Neural cell (in vitro differentiated cells): ENCODE measurements at regions not wholly inside any gene's neighbourhood (a gene's known extent, or its start where the extent isn't known, plus 50 kb on each side); places are given as distances from the start of the nearest gene placed in this dataset.

ENCODE experiments used
- H2AFZ ChIP-seq: fragments of 200-600, 300-800 bp; sonication (generic), shearing (Covaris generic); 2 replicates; pipeline ENCODE4 v1.6.0; 2014; ENCODE audit warnings: low read depth, mild to moderate bottlenecking, antibody characterized with exemption, low read length, moderate library complexity
- H3F3A ChIP-seq: fragments of 200-600 bp; shearing (Covaris generic); 2 replicates; pipeline ENCODE4 v1.6.1; 2016; ENCODE audit warnings: mild to moderate bottlenecking, moderate library complexity, mixed read lengths, antibody characterized with exemption, low read length; ENCODE audit not compliant: insufficient read depth, poor library complexity, severe bottlenecking
- H3K27ac ChIP-seq: fragments of 200-600, 300-800 bp; sonication (generic), shearing (Covaris generic); 2 replicates; pipeline ENCODE4 v1.5.1; 2014; ENCODE audit warnings: mild to moderate bottlenecking, low read length, moderate library complexity
- H3K27me3 ChIP-seq: fragments of 300-800, 200-600 bp; sonication (generic), shearing (Covaris generic); 2 replicates; pipeline ENCODE4 v1.6.0; 2014; ENCODE audit warnings: mild to moderate bottlenecking, low read depth, low read length, moderate library complexity; ENCODE audit not compliant: insufficient read depth
- H3K36me3 ChIP-seq: fragments of 300-800, 200-600 bp; sonication (generic), shearing (Covaris generic); 2 replicates; pipeline ENCODE4 v1.5.1; 2014; ENCODE audit warnings: mild to moderate bottlenecking, antibody characterized with exemption, low read length, moderate library complexity; ENCODE audit not compliant: insufficient read depth
- H3K4me2 ChIP-seq: fragments of 300-800, 200-600 bp; sonication (generic), shearing (Covaris generic); 2 replicates; pipeline ENCODE4 v1.6.0; 2014; ENCODE audit warnings: mild to moderate bottlenecking, low read length
- H3K4me3 ChIP-seq: fragments of 300-800, 200-600 bp; sonication (generic), shearing (Covaris generic); 2 replicates; pipeline ENCODE4 v1.5.1; 2014; ENCODE audit warnings: mild to moderate bottlenecking, low read length, moderate library complexity
- H3K79me2 ChIP-seq: fragments of 200-600 bp; shearing (Covaris generic); replicated peaks from 2 replicates; pipeline ENCODE4 v1.6.0; 2014; ENCODE audit warnings: mild to moderate bottlenecking, low read length, moderate library complexity; ENCODE audit not compliant: insufficient read depth
- H3K9ac ChIP-seq: fragments of 300-800, 200-600 bp; sonication (generic), shearing (Covaris generic); 2 replicates; pipeline ENCODE4 v1.6.1; 2016; ENCODE audit warnings: mild to moderate bottlenecking, low read length, mixed read lengths
- H3K9me2 ChIP-seq: fragments of 200-600 bp; shearing (Covaris generic); 2 replicates; pipeline ENCODE4 v1.6.1; 2016; ENCODE audit warnings: mild to moderate bottlenecking, low read length, mixed read lengths; ENCODE audit not compliant: insufficient read depth
- H3K9me3 ChIP-seq: fragments of 200-600, 300-800 bp; sonication (generic), shearing (Covaris generic); 2 replicates; pipeline ENCODE4 v1.6.1; 2016; ENCODE audit warnings: mild to moderate bottlenecking, mixed run types, low read length, moderate library complexity, mixed read lengths
- H4K20me1 ChIP-seq: fragments of 200-600 bp; shearing (Covaris generic); 2 replicates; pipeline ENCODE4 v1.6.1; 2016; ENCODE audit warnings: mild to moderate bottlenecking, mixed run types; ENCODE audit not compliant: insufficient read depth
- CTCF ChIP-seq: fragments of 450-650 bp; IDR thresholded peaks from 2 replicates; pipeline ENCODE4 v1.5.1; 2014; ENCODE audit warnings: antibody characterized with exemption, mild to moderate bottlenecking, moderate library complexity; ENCODE audit not compliant: poor library complexity, severe bottlenecking
- EP300 ChIP-seq: fragments of 450-650 bp; conservative IDR thresholded peaks from 2 replicates; pipeline ENCODE4 v1.6.1; 2014; ENCODE audit warnings: antibody characterized with exemption, mild to moderate bottlenecking, moderate library complexity; ENCODE audit not compliant: poor library complexity, severe bottlenecking
- EZH2 ChIP-seq: fragments of 200-600, 300-800 bp; shearing (Covaris generic), sonication (generic); IDR thresholded peaks from 2 replicates; pipeline ENCODE4 v1.6.1; 2014; ENCODE audit warnings: antibody characterized with exemption, low read length, borderline replicate concordance, mild to moderate bottlenecking; ENCODE audit not compliant: insufficient read depth, poor library complexity, severe bottlenecking
- MXI1 ChIP-seq: fragments of 450-650 bp; conservative IDR thresholded peaks from 2 replicates; pipeline ENCODE4 v1.6.1; 2014; ENCODE audit warnings: antibody characterized with exemption, mild to moderate bottlenecking; ENCODE audit not compliant: poor library complexity, severe bottlenecking
- POLR2AphosphoS5 ChIP-seq: IDR thresholded peaks from 2 replicates; pipeline ENCODE4 v1.6.1; 2012
- RAD21 ChIP-seq: fragments of 450-650 bp; conservative IDR thresholded peaks from 2 replicates; pipeline ENCODE4 v1.6.1; 2014; ENCODE audit warnings: antibody characterized with exemption, mild to moderate bottlenecking, moderate library complexity
- REST ChIP-seq: IDR thresholded peaks from 2 replicates; pipeline ENCODE4 v1.6.1; 2012; ENCODE audit warnings: borderline replicate concordance
- SMC3 ChIP-seq: fragments of 450-650 bp; conservative IDR thresholded peaks from 2 replicates; pipeline ENCODE4 v1.6.1; 2014; ENCODE audit warnings: antibody characterized with exemption, mild to moderate bottlenecking, moderate library complexity; ENCODE audit not compliant: poor library complexity
- TAF1 ChIP-seq: IDR thresholded peaks from 2 replicates; pipeline ENCODE4 v1.6.1; 2012; ENCODE audit warnings: low read depth

GRCh38 chr6:1482381-1483166 lies 93.2 kb downstream of the FOXF2 start:
- Histone ChIP-seq H2AFZ (no peak overlapping the region), H3K36me3 (no peaks in the 10 kb centered on the region), H3K27ac (no peak overlapping the region), H3K27me3 (no peaks in the 10 kb centered on the region), H3K4me3 (no peak overlapping the region), H3F3A (no peaks in the 10 kb centered on the region), H4K20me1 (no peaks in the 10 kb centered on the region), H3K79me2 (no peaks in the 10 kb centered on the region), H3K9ac (no peak overlapping the region), H3K9me2 (no peaks in the 10 kb centered on the region), H3K4me2 (no peak overlapping the region), H3K9me3 (no peaks in the 10 kb centered on the region)
- TF ChIP-seq RAD21 (no peak), POLR2AphosphoS5 (no peak), SMC3 (no peak), TAF1 (no peak), REST (no peak), EZH2 (no peak), EP300 (no peak), CTCF (no peak), MXI1 (no peak)

- Histone ChIP-seq H3K4me3 (no peak overlapping the region), H3K9me3 (no peaks in the 10 kb centered on the region), H3K9me2 (no peaks in the 10 kb centered on the region), H3K79me2 (no peaks in the 10 kb centered on the region), H2AFZ (no peak overlapping the region), H4K20me1 (no peaks in the 10 kb centered on the region), H3F3A (no peaks in the 10 kb centered on the region), H3K36me3 (no peaks in the 10 kb centered on the region), H3K4me2 (no peak overlapping the region), H3K27me3 (no peaks in the 10 kb centered on the region), H3K27ac (no peak overlapping the region), H3K9ac (no peak overlapping the region)
- no peak for TF ChIP-seq REST
- no peak for TF ChIP-seq SMC3
- TF ChIP-seq TAF1, result no peak
These were observed 96.3 kb downstream of the FOXF2 start for GRCh38 chr6:1485678-1486077.
